ENCODE measurements at regions not wholly inside any gene's neighbourhood (a gene's known extent, or its start where the extent isn't known, plus 50 kb on each side); places are given as distances from the start of the nearest gene placed in this dataset.
A peak's percentile ranks its signal among the peaks of the same experiment; 100 is the strongest.

- DNase-seq (ENCODE audit: low read depth in 2 of 2): peak; percentile 31 to 75
- TF ChIP-seq CTCF (IDR thresholded peaks at IDR 0.05; ENCODE audit: low read depth, low read length): no peak
- H3K4me3 ChIP-seq (replicated peaks in 1 of 2; ENCODE audit: low read depth in 2 of 2, low read length in 2 of 2): no peak overlapping the region
Measured at GRCh38 chr20:22717466-22717865, 133.1 kb upstream of the FOXA2 start.

GRCh38 chr20:22719167-22719591 lies 134.8 kb upstream of the FOXA2 start:
- no peak overlapping the region for H3K4me3 ChIP-seq (replicated peaks in 1 of 2; ENCODE audit: low read depth in 2 of 2, low read length in 2 of 2)
- DNase-seq (ENCODE audit: low read depth in 2 of 2): peak in 1 of 2 donors; percentile 31
- TF ChIP-seq CTCF (IDR thresholded peaks at IDR 0.05; ENCODE audit: low read depth, low read length): no peak

GRCh38 chr20:22720206-22720605 lies 135.8 kb upstream of the FOXA2 start:
- TF ChIP-seq CTCF (IDR thresholded peaks at IDR 0.05; ENCODE audit: low read depth, low read length): no peak

GRCh38 chr20:22722811-22723210 lies 138.4 kb upstream of the FOXA2 start:
- no peak for DNase-seq (ENCODE audit: low read depth in 2 of 2)
- no peak overlapping the region for H3K4me3 ChIP-seq (replicated peaks in 1 of 2; ENCODE audit: low read depth in 2 of 2, low read length in 2 of 2)
- TF ChIP-seq CTCF (IDR thresholded peaks at IDR 0.05; ENCODE audit: low read depth, low read length): no peak

More at GRCh38 chr20:22720206-22720605, 135.8 kb upstream of the FOXA2 start:
- no peak for DNase-seq (ENCODE audit: low read depth in 2 of 2)
- H3K4me3 ChIP-seq (replicated peaks in 1 of 2; ENCODE audit: low read depth in 2 of 2, low read length in 2 of 2): no peak overlapping the region

GRCh38 chr20:22723659-22724058 lies 139.3 kb upstream of the FOXA2 start:
- H3K4me3 ChIP-seq (replicated peaks in 1 of 2; ENCODE audit: low read depth in 2 of 2, low read length in 2 of 2): no peak overlapping the region
- TF ChIP-seq CTCF (IDR thresholded peaks at IDR 0.05; ENCODE audit: low read depth, low read length): no peak
- peak; percentile 32 to 37 for DNase-seq (ENCODE audit: low read depth in 2 of 2)

GRCh38 chr20:22728146-22728745 lies 143.9 kb upstream of the FOXA2 start:
- TF ChIP-seq CTCF (IDR thresholded peaks at IDR 0.05; ENCODE audit: low read depth, low read length): no peak
- no peak for DNase-seq (ENCODE audit: low read depth in 2 of 2)
- no peak overlapping the region for H3K4me3 ChIP-seq (replicated peaks in 1 of 2; ENCODE audit: low read depth in 2 of 2, low read length in 2 of 2)

GRCh38 chr20:22729180-22729579 lies 144.8 kb upstream of the FOXA2 start:
- peak in 1 of 2 donors; percentile 22 for DNase-seq (ENCODE audit: low read depth in 2 of 2)
- no peak overlapping the region for H3K4me3 ChIP-seq (replicated peaks in 1 of 2; ENCODE audit: low read depth in 2 of 2, low read length in 2 of 2)
- no peak for TF ChIP-seq CTCF (IDR thresholded peaks at IDR 0.05; ENCODE audit: low read depth, low read length)
